IPS-18c (cell line): ENCODE measurements at regions not wholly inside any gene's neighbourhood (a gene's known extent, or its start where the extent isn't known, plus 50 kb on each side); places are given as distances from the start of the nearest gene placed in this dataset.
"Not testable (repeated sequence)": the region's sequence is repeated elsewhere in the genome, so short reads cannot be mapped to it uniquely, and the experiment has no call there.

Experiments
- H3K4me3 ChIP-seq: 2 replicates; pipeline ENCODE4 v1.7.0; 2013; ENCODE audit warnings: low read depth, mild to moderate bottlenecking, low read length, moderate library complexity; ENCODE audit not compliant: insufficient read depth
- H3K9me3 ChIP-seq: one replicate; pipeline ENCODE4 v1.6.1; 2013; ENCODE audit warnings: mild to moderate bottlenecking, low read length, moderate library complexity; ENCODE audit not compliant: control insufficient read depth, insufficient read depth

DNA sequence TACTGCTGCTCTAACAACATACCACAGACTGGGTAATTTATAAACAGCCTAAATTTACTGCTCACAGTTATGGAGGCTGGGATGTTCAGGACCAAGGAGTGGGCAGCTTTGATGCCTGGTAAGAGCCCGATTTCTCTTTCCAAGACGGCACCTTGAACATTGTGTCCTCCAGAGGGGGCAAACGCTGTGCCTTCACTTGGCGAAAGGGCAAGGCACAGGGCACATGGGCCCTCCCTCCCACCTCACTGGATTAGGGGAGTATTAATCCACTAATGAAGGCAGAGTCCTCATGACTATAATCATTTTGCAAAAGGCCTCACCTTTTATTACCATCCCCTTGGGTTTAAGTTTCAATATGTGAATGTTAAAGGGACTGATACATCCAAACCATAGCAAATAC, 397.7 kb downstream of the TMEM38B start:
- no peak overlapping the region for H3K4me3 ChIP-seq
- no peaks in the 10 kb centered on the region for H3K9me3 ChIP-seq

DNA sequence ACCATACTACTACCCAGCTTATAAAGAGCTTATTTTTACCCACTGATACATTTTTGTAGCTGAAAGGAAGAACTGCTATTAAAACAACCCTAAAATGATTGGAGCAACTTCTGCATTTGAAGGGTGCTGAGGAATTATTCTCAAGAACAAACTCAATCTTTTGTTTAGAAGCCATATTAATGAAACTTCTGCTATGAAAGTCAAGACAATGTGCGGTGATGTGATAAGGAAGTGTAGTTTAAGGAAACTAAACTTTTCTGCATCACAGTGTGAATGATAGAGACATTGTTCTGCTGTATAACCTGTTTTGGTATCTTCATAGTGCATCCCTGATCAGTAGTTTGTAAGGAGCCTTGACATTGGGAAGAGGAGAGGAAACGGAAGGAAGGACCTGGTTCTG, 408.5 kb downstream of the TMEM38B start:
- Histone ChIP-seq H3K9me3 (no peaks in the 10 kb centered on the region), H3K4me3 (no peak overlapping the region)

DNA sequence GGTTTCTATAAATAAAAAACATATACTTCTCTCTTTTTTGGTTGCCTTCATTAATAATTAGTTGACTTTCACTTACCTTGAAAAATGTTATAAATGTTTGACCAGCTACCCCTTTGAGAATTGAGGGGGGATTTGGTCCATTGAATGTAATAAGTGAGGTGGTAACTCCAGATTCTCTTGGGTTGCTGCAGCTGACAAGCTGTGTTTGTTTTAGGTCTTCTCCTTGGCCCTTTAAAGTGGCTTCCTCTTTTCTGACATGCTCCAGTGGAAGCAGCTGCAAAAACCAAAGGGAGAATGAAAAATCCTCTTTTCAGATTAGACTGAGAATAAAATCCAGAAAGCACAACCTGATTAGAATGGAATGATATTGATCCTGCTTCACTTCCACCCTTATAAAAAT, 410.5 kb downstream of the TMEM38B start:
- no peak overlapping the region for H3K4me3 ChIP-seq
- H3K9me3 ChIP-seq = no peaks in the 10 kb centered on the region

DNA sequence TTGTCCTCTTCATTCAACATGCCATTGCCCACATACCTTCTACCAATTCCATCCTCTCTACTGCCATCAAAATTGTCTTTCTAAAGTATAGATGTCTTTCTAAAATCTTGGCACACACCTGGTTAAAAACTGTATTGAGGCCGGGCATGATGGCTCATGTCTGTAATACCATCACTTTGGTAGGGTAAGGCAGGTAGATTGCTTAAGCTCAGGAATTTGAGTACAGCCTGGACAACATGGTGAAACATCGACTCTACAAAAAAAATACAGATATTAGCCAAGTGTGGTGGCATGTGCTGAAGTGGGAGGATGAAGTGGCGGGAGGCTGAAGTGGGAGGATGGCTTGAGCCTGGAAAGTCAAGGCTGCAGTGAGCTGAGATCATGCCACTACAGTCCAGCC, 412.1 kb downstream of the TMEM38B start:
- no peaks in the 10 kb centered on the region for H3K9me3 ChIP-seq
- H3K4me3 ChIP-seq = no peak overlapping the region

DNA sequence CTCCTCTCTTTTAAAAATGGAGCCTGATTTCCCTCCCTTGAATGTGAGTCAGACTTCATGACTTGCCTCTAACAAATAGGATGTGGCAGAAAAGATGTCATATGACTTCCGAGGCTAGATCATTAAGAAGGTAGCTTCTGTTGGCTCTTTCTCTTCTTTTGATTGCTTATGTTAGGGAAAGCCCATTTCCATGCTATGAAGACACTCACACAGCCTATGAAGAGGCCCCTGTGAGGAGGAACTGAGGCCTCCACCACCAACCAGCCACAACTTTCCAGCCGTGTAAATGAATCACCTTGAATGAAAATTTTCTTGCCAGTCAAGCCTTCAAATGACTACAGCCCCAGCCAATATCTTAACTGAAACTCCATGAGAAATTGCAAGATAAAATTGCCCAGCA, 413.4 kb downstream of the TMEM38B start:
- Histone ChIP-seq H3K9me3 (no peaks in the 10 kb centered on the region), H3K4me3 (no peak overlapping the region)

DNA sequence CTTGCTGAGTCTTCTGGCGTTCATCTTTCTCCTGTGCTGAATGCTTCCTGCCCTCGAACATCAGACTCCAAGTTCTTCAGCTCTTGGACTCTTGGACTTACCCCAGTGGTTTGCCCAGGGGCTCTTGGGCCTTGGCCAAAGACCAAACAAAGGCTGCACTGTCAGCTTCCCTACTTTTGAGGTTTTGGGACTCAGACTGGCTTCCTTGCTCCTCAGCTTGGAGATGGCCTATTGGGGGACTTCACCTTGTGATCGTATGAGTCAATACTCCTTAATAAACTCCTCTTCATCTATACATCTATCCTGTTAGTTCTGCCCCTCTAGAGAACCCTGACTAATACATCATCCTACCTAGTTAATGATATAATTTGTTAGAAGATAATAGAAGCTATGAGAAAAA, 415.4 kb downstream of the TMEM38B start:
- H3K4me3 ChIP-seq, H3K9me3 ChIP-seq: not testable (repeated sequence)

DNA sequence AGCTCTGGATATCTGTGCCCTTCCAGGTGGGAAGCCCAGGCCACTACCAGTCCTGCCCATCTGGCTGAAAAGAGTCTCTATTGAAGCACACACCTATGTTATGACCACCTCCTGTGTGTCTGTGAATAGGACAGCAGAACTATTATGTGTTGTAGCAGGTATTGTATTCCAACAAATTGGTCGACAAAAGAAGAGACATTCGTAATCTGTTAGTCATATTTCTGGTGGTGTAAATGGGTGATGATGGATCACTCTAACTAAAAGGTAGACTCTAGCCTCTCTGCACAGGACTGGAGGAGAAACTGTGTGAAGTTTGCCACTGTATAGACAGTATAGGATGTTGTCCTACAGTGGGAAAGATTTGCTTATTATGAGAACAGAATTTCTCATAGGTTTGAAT, 416.1 kb downstream of the TMEM38B start:
- Histone ChIP-seq H3K4me3 (no peak overlapping the region), H3K9me3 (no peaks in the 10 kb centered on the region)

DNA sequence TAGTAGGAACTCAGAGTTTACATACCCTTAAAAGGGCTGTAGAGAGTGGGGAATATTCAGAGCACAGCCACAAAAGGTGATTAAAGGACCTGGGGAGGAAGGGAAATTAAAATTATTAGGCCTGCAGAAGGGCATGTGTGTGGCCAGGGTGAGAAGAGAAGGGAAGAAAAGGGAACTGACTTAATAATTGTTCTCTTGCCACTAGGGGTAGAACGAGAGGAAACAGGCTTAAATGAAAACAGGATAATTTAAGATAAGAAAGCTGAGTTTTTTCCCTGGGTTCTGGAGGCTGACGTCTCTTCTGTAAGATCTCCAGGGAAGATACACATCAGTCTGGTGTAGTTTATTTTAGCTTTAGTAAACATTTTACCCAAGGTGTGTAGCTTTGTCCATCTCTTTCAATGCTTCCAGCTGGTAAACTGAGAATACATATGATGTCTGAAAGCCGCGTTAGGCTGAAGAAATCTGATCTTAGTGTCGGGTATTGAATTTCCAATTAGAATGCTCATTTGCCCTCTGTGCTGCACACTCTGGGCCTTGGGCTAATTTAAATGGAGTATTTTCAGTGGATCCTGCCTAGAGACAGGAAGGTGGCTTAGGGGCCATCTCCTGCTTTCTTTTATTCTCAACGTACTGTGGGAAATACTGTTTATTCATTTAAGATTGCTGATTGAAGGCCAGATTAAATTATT, 416.8 kb downstream of the TMEM38B start:
- H3K9me3 ChIP-seq = no peaks in the 10 kb centered on the region
- H3K4me3 ChIP-seq = no peak overlapping the region

DNA sequence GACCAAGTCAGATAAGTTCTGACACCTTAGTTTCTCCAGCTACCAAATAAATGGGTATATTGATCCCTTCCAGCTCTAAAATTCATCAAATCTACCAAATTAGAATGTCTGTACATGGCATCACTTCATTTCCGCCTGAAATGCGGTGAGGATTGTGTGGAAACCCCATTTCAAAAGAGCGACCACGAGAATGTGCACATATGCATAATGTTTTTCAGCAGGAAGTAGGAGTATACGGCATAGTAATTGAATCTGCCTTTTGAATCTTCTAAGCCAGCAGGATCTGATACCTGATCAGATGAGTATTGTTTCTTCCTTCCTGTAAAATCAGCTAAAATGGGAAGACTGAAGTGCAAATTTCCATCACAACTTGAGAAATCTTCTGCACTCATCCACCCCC, 418.6 kb downstream of the TMEM38B start:
- H3K9me3 ChIP-seq = no peaks in the 10 kb centered on the region
- no peak overlapping the region for H3K4me3 ChIP-seq

DNA sequence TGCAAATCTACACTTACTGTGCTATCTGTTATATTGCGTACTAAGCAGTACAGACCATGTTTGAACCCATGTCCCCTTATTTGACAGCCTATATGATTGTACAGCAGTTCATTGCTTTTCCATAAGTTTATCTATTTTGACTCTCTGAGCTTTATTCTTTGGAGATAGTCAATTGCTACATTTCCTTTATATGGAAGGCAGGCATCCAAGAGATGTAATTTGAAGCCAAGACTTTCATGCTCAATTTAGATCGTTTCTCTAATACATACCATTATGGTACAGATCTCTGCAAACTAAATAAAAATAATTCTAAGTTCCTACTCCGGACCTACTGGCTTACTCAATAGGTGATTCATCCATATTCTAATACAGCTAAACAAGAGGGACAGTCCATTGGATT, 424.8 kb downstream of the TMEM38B start:
- no peaks in the 10 kb centered on the region for H3K9me3 ChIP-seq
- no peak overlapping the region for H3K4me3 ChIP-seq

DNA sequence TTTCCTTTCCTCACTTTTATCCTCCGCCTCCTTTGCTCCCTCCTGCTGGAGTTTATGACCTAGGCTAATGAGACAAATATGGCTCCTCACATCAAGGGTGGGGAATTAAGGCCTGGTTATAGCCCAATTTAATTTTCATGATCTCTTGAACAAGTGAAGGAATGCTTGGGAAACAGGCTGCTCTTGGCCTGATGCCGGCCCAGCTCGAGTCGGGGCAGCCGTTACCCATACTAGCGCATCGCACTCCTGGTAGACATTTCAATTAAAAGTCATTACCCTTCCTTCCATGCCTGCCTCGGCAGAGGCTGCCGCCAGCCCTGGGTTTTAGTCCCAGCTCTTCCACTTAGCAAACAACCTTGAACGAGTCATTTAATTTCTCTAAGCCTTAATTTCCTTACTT, 425.7 kb downstream of the TMEM38B start:
- H3K4me3 ChIP-seq = no peak overlapping the region
- no peaks in the 10 kb centered on the region for H3K9me3 ChIP-seq

DNA sequence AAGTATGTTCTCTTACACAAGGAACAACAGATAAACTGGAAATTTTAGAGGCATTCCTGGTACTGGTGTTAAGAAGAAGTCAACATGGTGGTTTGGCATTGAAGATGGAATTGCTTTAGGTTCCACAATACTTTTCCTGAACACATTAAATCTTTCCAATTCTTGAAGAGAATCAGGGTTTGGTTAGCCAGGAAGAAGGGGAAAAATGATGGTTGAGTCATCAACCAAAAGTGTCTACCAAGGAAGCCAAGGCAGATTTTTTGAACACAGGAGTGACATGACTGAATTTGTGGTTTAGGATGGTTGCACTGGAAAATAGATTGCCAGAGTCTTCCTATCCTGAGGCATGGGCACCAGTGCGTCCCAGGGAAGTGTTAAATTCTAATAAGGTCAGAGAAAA, 433.4 kb downstream of the TMEM38B start:
- H3K4me3 ChIP-seq = no peak overlapping the region
- no peaks in the 10 kb centered on the region for H3K9me3 ChIP-seq

DNA sequence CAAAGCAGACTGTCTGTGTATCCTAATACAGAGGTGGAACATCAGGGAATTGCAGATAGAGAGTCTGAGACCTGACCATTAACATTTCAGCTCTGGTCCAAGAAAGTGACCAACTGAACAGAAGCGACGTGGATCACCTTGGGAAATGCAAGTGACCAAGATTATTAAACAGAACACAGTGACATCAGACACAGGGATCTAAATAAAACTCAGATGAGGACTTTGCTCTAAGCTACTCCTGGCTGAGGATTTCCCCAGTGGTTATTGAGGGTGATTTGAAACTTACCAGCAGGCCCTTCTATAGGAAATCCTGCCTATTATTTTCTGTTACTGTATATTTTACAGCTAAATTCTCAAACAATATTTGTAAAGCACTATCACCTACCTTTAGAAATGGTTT, 436.0 kb downstream of the TMEM38B start:
- no peaks in the 10 kb centered on the region for H3K9me3 ChIP-seq

DNA sequence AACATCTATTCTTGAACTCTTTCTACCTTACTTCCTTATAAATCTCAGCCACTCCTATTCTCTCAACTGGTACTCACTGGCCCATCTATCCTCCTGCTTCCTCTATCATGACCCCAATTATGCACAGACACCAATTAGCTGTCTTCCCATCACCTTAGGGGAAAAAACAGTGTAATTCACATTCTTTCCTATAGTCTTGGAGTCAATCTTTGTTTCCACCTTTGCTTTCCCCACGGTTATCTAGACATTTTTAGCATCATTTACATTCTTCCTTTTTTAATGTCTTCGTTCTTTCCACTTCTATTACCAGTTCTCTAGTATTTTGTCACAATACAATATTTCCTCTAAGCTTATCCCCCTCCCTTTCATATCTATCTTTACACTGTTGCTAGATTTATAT, 449.4 kb downstream of the TMEM38B start:
- Histone ChIP-seq H3K9me3 (no peaks in the 10 kb centered on the region), H3K4me3 (no peak overlapping the region)

More for the DNA sequence above, 436.0 kb downstream of the TMEM38B start:
- no peak overlapping the region for H3K4me3 ChIP-seq

DNA sequence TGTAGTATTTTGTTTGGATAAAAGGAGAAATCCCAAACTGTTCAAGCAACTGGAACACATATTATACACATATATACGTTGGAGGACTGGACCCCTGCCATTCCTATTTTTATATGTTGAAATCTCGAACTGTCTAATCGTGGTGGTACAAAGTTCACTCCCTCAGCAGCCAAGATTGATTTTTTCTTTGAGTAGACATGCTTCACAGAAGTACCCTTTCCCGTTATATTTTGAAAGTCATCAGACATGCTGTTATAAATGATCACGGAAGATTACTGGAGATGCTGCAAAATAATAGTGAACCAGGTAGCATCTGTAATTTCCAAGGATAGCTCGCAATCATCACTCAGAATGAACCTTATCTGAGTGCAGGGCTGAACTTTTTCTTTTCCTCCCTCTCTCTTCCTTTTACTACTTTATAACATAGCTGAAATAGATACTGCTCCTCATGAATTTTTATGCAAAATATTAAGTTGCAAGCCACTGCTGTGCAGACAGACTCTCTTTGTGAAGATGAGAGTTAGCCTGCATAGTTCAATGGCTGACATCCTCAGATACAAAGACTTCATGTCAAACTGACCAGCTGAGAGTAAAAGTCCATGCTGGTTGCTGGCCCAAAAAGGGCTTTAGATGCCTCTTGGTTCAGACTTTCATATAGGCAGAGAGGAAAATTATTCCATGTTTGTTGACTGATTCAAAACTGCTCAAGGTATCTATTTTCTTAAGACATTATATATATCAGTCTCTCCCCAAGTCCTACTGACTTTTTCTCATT, 451.9 kb downstream of the TMEM38B start:
- no peak overlapping the region for H3K4me3 ChIP-seq
- no peaks in the 10 kb centered on the region for H3K9me3 ChIP-seq

DNA sequence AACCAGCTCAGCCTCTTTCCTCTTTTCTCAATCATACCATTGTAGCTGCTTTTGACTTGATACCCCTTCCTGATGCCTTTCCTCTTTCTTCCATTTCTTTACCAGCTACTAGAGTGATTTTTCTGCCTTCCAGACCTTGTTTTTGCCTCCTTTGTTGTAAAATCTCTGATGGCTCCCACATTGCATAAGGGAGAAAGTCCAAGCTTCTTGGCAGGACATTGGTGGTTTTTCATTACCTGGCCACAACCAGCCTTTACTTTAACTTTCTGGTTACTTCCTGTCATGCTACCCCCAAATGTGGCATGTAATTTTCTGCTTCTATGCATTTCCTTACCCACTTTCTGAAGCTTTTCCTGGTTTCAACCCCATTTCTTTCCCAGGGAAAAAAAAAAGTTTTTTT, 452.5 kb downstream of the TMEM38B start:
- H3K4me3 ChIP-seq = no peak overlapping the region
- H3K9me3 ChIP-seq = no peaks in the 10 kb centered on the region

DNA sequence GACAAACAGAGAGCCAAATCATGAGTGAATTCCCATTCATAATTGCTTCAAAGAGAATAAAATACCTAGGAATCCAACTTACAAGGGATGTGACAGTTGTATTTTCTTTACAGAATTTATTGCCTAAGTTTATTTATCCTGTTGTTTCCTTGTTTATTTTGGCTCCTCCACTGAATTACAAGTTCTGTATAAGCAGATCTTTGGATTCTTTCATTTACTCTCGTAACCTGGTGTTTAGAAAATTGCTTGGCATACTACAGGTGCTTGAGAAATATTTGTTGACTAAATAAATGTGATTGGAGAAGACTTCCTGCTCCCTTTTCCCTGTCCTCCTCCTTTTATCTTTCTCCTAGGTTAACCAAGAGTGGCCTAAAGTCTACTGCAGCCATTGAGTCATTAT, 455.6 kb downstream of the TMEM38B start:
- Histone ChIP-seq H3K4me3 (no peak overlapping the region), H3K9me3 (no peaks in the 10 kb centered on the region)

DNA sequence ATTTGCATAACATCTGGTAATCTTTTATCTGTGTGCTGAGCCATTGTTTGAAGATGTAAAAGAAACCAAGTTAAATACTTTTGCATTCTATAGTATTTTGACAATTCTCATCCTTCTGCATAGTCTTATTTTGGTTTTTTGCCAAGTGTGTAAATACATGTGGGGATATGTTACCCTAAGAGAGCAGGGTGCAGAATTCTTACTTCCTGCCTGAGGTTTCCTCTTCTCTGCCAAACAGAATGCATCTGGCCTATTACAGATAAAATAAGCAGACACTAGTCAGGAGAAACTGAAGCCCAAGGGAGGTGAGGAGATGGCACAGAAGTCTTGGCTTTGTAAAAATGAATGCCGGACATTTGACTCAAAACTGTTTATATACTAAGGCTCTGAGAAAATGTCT, 462.1 kb downstream of the TMEM38B start:
- Histone ChIP-seq H3K4me3 (no peak overlapping the region), H3K9me3 (no peaks in the 10 kb centered on the region)

DNA sequence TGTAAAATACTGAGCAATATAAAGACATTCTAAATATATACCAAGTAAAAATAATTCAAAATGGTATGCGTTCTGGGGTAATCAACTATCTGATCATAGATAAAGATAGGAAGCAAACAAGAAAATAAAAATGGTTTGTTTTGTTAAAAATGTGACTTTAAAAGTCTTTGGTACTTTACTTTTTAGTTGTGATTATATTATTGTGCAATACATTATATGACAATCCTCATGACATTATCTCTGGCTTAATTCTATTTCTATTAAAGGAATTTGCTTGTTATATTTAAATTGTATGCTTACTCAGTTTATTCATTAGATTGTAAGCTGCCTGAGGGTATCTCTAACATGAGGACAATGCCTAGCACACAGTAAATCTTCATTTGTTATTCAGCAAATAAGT, 477.9 kb downstream of the TMEM38B start:
- Histone ChIP-seq H3K9me3 (no peaks in the 10 kb centered on the region), H3K4me3 (no peak overlapping the region)
